GM23248 (cell line): ENCODE measurements at regions not wholly inside any gene's neighbourhood (a gene's known extent, or its start where the extent isn't known, plus 50 kb on each side); places are given as distances from the start of the nearest gene placed in this dataset.
A peak's percentile ranks its signal among the peaks of the same experiment; 100 is the strongest.
"Not testable (repeated sequence)": the region's sequence is repeated elsewhere in the genome, so short reads cannot be mapped to it uniquely, and the experiment has no call there.

Experiments
- DNase-seq: peaks from one replicate; pipeline ENCODE4 v3.0.0-alpha.2; 2015
- H2AFZ ChIP-seq: fragments of 200-600 bp; sonication (generic); 2 replicates; pipeline ENCODE4 v1.6.1; 2016; ENCODE audit warnings: antibody characterized with exemption
- H3F3A ChIP-seq: fragments of 200-600 bp; sonication (generic); 2 replicates; pipeline ENCODE4 v1.6.1; 2016; ENCODE audit warnings: mild to moderate bottlenecking, antibody characterized with exemption, mixed run types; ENCODE audit not compliant: insufficient read depth
- H3K27ac ChIP-seq: fragments of 200-600 bp; sonication (generic); 2 replicates; pipeline ENCODE4 v1.5.1; 2016; ENCODE audit warnings: mild to moderate bottlenecking
- H3K27me3 ChIP-seq: fragments of 200-600 bp; sonication (generic); replicated peaks from 2 replicates; pipeline ENCODE4 v1.6.1; 2016; ENCODE audit warnings: mild to moderate bottlenecking; ENCODE audit not compliant: insufficient read depth
- H3K36me3 ChIP-seq: fragments of 200-600 bp; sonication (generic); 2 replicates; pipeline ENCODE4 v1.6.1; 2016; ENCODE audit warnings: low read depth, mild to moderate bottlenecking
- H3K4me1 ChIP-seq: fragments of 200-600 bp; sonication (generic); 2 replicates; pipeline ENCODE4 v1.6.1; 2016; ENCODE audit warnings: mild to moderate bottlenecking; ENCODE audit not compliant: insufficient read depth
- H3K4me2 ChIP-seq: fragments of 200-600 bp; sonication (generic); one replicate; pipeline ENCODE4 v1.6.1; 2016; ENCODE audit warnings: mild to moderate bottlenecking; ENCODE audit not compliant: unreplicated experiment
- H3K4me3 ChIP-seq: fragments of 200-600 bp; sonication (generic); 2 replicates; pipeline ENCODE4 v1.5.1; 2016; ENCODE audit warnings: mild to moderate bottlenecking
- H3K79me2 ChIP-seq: fragments of 200-600 bp; sonication (generic); 2 replicates; pipeline ENCODE4 v1.6.1; 2016; ENCODE audit warnings: mild to moderate bottlenecking; ENCODE audit not compliant: insufficient read depth
- H3K9ac ChIP-seq: fragments of 200-600 bp; sonication (generic); 2 replicates; pipeline ENCODE4 v1.6.1; 2016; ENCODE audit warnings: mild to moderate bottlenecking
- H3K9me2 ChIP-seq: fragments of 200-600 bp; sonication (generic); 2 replicates; pipeline ENCODE4 v1.6.1; 2016; ENCODE audit warnings: mixed run types, mild to moderate bottlenecking, moderate library complexity; ENCODE audit not compliant: insufficient read depth
- H3K9me3 ChIP-seq: fragments of 200-600 bp; sonication (generic); one replicate; pipeline ENCODE4 v1.6.1; 2017; ENCODE audit warnings: low read depth
- H4K20me1 ChIP-seq: fragments of 200-600 bp; sonication (generic); 2 replicates; pipeline ENCODE4 v1.6.0; 2016; ENCODE audit not compliant: insufficient read depth
- EZH2 ChIP-seq: fragments of 200-600 bp; sonication (generic); IDR thresholded peaks from 2 replicates; pipeline ENCODE4 v1.6.1; 2018; ENCODE audit warnings: antibody characterized with exemption, mild to moderate bottlenecking; ENCODE audit not compliant: insufficient read depth, poor library complexity, severe bottlenecking
- EZH2phosphoT487 ChIP-seq: fragments of 200-600 bp; sonication (generic); IDR thresholded peaks from 2 replicates; pipeline ENCODE4 v1.6.1; 2018; ENCODE audit warnings: antibody characterized with exemption, moderate library complexity, mild to moderate bottlenecking, low read depth; ENCODE audit not compliant: insufficient read depth
- WGBS, 2 experiments: methylation state at CpG; one replicate each; pipeline ENCODE4 v1.1.6; 2015 to 2017; ENCODE audit warnings: low lambda C conversion rate in 2 of 2, low coverage in 1 of 2; ENCODE audit errors: missing lambda C conversion rate in 2 of 2; 5-methylcytosine and 5-hydroxymethylcytosine counted together
- in situ Hi-C: fragments of 300-500 bp; cut with MboI; formaldehyde crosslinking; loops from 2 replicates; pipeline ENCODE4 v1.15.0; 2020

DNA sequence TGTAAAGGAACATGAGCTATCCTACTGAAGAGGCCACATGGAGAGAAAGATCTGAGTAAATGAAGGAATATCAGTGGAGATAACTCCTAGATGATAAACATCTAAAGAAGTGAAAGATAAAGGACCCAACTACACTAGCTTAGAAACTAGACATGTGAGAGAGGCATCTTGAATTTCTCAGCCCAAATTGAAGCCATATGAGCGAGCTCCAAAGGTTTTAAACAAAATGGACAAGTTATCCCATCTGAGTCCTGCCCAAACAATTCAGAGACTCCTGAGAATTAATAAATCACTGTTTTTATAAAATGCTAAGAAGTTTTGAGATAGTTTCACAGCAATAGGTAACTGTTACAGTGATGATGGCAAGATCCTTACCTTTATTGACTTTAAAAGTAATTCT lies 438.9 kb downstream of the NAV3 start:
- 63 to 70% methylated on average over 1 of the region's 1 CpG for WGBS, 2 experiments
- TF ChIP-seq EZH2 = no peak
- no peak for TF ChIP-seq EZH2phosphoT487
- H3K27ac ChIP-seq = no peak overlapping the region

DNA sequence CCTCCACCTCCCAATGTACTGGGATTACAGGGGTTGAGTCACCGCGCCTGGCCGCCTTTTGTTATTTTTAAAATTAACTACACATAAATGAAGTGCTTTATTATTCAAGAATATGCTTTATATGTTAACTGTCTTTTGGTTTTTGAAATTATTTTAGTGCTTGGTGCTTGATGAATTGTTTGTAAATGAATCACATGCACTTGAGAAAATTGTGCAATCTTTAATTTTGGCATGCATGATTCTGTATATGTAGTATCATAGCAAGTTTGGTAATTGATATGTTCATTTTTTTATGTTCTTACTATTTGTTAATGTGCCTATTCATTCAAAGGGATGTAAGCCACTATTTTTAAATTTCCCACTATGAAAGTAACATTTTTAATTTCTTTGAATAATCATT lies 440.9 kb downstream of the NAV3 start:
- Histone ChIP-seq H3K4me3 (no peak overlapping the region), H3K9ac (no peak overlapping the region), H3K27ac (no peak overlapping the region), H3F3A (no peaks in the 10 kb centered on the region), H3K9me2 (no peaks in the 10 kb centered on the region), H3K9me3 (no peaks in the 10 kb centered on the region), H3K27me3 (no peaks in the 10 kb centered on the region), H3K79me2 (no peaks in the 10 kb centered on the region), H2AFZ (no peak overlapping the region), H4K20me1 (no peaks in the 10 kb centered on the region), H3K4me1 (no peaks in the 10 kb centered on the region), H3K36me3 (no peaks in the 10 kb centered on the region), H3K4me2 (no peak overlapping the region)
- TF ChIP-seq EZH2phosphoT487 (no peak), EZH2 (no peak)
- WGBS, 2 experiments = 88 to 98% methylated on average over 3 of the region's 3 CpGs
- DNase-seq = peak; percentile 33
- in situ Hi-C loops = no loop called here

More for the DNA sequence above, 438.9 kb downstream of the NAV3 start:
- H3K9me3 ChIP-seq = no peaks in the 10 kb centered on the region
- H3K4me3 ChIP-seq = no peak overlapping the region
- peak overlapping the region; percentile 23; the same call in 1 of the 2 replicates for H2AFZ ChIP-seq
- no peaks in the 10 kb centered on the region for H3K27me3 ChIP-seq
- no peaks in the 10 kb centered on the region for H3K4me1 ChIP-seq
- no peaks in the 10 kb centered on the region for H3K79me2 ChIP-seq
- H3K9ac ChIP-seq = no peak overlapping the region
- H4K20me1 ChIP-seq = no peaks in the 10 kb centered on the region
- H3K36me3 ChIP-seq = no peaks in the 10 kb centered on the region
- no peaks in the 10 kb centered on the region for H3K9me2 ChIP-seq
- no peaks in the 10 kb centered on the region for H3F3A ChIP-seq
- no peak for DNase-seq
- in situ Hi-C loops = no loop called here
- H3K4me2 ChIP-seq = no peak overlapping the region

DNA sequence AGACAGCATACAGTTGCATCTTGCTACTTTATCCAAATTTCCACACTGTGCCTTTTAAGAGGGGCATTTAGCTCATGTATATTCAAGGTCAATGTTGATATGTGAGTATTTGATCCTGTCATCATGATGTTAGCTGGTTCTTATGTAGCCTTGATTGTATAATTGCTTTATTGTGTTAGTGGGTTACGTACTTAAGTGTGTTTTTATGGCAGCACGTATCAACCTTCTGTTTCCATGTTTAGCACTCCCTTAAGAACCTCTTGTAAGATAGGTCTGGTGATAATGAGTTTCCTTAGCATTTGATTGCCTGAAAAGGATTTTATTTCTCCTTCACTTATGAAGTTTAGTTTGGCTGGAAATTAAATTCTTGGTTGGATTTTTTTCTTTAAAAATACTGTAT lies 445.2 kb downstream of the NAV3 start:
- no peaks in the 10 kb centered on the region for H3K36me3 ChIP-seq
- no peak overlapping the region for H2AFZ ChIP-seq
- H4K20me1 ChIP-seq = no peaks in the 10 kb centered on the region
- H3K27ac ChIP-seq = no peak overlapping the region
- no peak overlapping the region for H3K4me2 ChIP-seq
- H3K79me2 ChIP-seq = no peaks in the 10 kb centered on the region
- no peaks in the 10 kb centered on the region for H3K9me2 ChIP-seq
- no peak for DNase-seq
- WGBS, 2 experiments = 80% methylated on average over 2 of the region's 2 CpGs
- H3K4me3 ChIP-seq = no peak overlapping the region
- H3K9me3 ChIP-seq = no peaks in the 10 kb centered on the region
- TF ChIP-seq EZH2 (no peak), EZH2phosphoT487 (no peak)
- no peaks in the 10 kb centered on the region for H3K27me3 ChIP-seq
- H3K4me1 ChIP-seq = no peaks in the 10 kb centered on the region
- no peak overlapping the region for H3K9ac ChIP-seq
- in situ Hi-C loops = no loop called here
- H3F3A ChIP-seq = no peaks in the 10 kb centered on the region

DNA sequence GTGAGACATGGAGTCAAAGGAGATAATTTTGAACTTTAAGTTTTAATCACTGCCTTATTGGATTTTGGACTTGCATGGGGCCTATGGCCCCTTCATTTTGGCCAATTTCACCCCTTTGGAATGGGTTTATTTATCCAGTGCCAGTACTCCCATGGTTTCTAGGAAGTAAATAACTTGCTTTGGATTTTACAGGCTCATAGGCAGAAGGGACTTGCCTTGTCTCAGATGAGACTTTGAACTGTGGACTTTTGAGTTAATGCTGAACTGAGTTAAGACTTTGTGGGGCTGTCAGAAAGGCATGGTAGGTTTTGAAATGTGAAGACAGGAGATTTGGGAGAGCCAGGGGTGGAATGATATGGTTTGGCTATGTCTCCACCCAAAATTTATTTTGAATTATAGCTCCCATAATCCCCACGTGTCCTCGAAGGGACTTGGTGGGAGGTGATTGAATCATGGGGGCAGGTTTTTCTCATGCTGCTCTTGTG lies 448.1 kb downstream of the NAV3 start:
- Histone ChIP-seq H3F3A (no peaks in the 10 kb centered on the region), H2AFZ (no peak overlapping the region), H3K9me2 (no peaks in the 10 kb centered on the region), H3K27me3 (no peaks in the 10 kb centered on the region), H3K4me3 (no peak overlapping the region), H3K36me3 (no peaks in the 10 kb centered on the region), H3K79me2 (no peaks in the 10 kb centered on the region), H3K27ac (no peak overlapping the region), H3K9me3 (no peaks in the 10 kb centered on the region), H3K9ac (no peak overlapping the region), H3K4me2 (no peak overlapping the region), H4K20me1 (no peaks in the 10 kb centered on the region), H3K4me1 (no peaks in the 10 kb centered on the region)
- 87 to 97% methylated on average over 2 of the region's 2 CpGs for WGBS, 2 experiments
- in situ Hi-C loops = no loop called here
- no peak for TF ChIP-seq EZH2
- no peak for TF ChIP-seq EZH2phosphoT487
- no peak for DNase-seq

DNA sequence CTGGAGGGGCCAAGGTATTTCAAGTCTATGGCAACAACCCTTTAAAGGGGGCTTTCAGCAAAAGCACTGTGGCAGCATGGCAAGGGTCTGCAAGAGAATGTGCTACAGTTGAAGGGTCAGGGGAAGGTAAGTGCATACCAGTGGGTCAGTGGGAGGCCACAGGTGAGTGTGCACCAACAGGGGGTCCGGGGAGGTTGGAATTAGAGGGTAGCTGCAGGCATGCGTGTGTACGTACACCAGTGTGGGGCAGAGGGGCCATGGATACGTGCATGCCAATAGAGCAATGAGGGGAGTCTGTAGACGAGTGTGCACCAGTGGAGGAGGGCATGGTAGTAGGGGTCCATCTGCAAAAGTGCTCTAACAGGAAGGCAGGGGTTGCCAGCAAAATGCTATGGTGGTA lies 448.9 kb downstream of the NAV3 start:
- Histone ChIP-seq H2AFZ (no peak overlapping the region), H3K4me2 (no peak overlapping the region), H3K79me2 (no peaks in the 10 kb centered on the region), H3K4me1 (peaks cover 5% of the 10 kb centered on the region; the same call in 1 of the 2 replicates), H3K27me3 (no peaks in the 10 kb centered on the region), H4K20me1 (no peaks in the 10 kb centered on the region), H3K9ac (no peak overlapping the region), H3K9me3 (no peaks in the 10 kb centered on the region), H3K9me2 (no peaks in the 10 kb centered on the region), H3K36me3 (no peaks in the 10 kb centered on the region), H3K4me3 (no peak overlapping the region), H3F3A (no peaks in the 10 kb centered on the region), H3K27ac (no peak overlapping the region)
- no peak for DNase-seq
- in situ Hi-C loops = no loop called here
- WGBS, 2 experiments = 66 to 73% methylated on average over 5 of the region's 5 CpGs
- TF ChIP-seq EZH2 (no peak), EZH2phosphoT487 (no peak)

DNA sequence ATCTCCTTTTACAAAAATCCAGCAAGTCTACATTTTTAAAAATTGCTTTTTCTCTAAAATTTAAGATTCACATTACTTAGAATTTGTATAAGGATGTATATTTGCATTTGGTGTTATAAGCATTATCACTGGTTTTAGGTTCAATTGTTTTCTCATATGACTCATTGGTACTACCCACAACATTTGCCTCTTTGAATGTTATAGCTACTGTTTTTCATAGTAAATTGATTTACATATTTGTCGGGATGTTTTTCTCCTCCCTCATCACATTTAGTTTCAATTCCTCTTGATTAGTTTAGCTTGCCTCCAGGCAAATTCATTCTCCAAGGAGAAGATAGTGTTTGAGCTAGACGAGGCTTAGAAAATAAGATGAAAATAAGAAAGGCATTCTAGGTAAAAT lies 450.4 kb downstream of the NAV3 start:
- 55 to 75% methylated on average over 2 of the region's 2 CpGs for WGBS, 2 experiments
- H3F3A ChIP-seq, H3K79me2 ChIP-seq, H2AFZ ChIP-seq, H3K27me3 ChIP-seq, H3K9me3 ChIP-seq, H4K20me1 ChIP-seq, H3K27ac ChIP-seq, H3K4me2 ChIP-seq, H3K4me1 ChIP-seq, H3K4me3 ChIP-seq, H3K36me3 ChIP-seq, H3K9me2 ChIP-seq, H3K9ac ChIP-seq, DNase-seq, in situ Hi-C loops: not testable (repeated sequence)
